ENCODE measurements at regions not wholly inside any gene's neighbourhood (a gene's known extent, or its start where the extent isn't known, plus 50 kb on each side); places are given as distances from the start of the nearest gene placed in this dataset.
"Not testable (repeated sequence)": the region's sequence is repeated elsewhere in the genome, so short reads cannot be mapped to it uniquely, and the experiment has no call there.

DNA sequence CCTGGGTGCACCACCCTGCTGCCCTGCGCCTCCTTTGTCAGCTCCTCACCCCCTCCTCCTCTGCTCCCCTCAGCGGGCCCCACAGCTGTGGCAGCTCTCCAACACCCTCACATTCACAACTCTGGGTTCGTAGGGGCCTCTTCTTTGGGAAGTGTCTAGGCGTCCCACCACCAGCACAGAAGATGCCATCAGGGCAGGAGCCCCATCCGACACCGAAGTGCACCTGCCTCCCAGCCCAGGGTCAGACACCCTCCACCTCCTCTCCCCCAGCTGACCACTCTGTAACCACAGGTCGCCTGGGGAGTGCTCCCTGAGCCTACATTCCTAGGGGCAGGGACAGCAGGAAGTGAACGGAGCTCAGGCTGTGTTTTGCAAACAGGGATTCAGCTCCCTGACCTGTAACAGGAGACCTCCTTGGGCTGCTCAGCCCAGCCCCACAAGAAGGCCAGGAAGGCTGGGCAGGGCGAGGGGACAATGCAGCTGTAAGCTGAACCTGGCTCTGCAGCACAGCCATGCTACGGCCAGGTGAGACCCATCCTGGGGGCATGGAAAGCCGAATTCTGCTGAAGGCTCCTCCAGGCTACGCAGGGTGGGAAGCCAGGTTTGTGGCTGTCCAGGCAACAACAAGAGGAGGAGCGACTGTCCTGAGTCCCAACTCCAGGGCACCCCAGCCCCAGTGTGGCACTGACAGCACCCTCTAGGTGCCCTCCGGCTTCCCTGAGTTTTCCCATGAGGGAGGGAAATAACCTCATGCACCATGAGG lies 269.0 kb downstream of the GOLGA6L6 start:
- H3K4me1 ChIP-seq (replicated peaks), result no peaks in the 10 kb centered on the region
- TF ChIP-seq POLR2A (IDR thresholded peaks at IDR 0.05) (no peak), POLR2AphosphoS5 (IDR thresholded peaks at IDR 0.05) (no peak)
- no peaks in the 10 kb centered on the region for H3K27me3 ChIP-seq (replicated peaks; ENCODE audit: insufficient read depth)
- H3K27ac ChIP-seq, result no peak overlapping the region
- H3K36me3 ChIP-seq, result no peaks in the 10 kb centered on the region
- H3K9me3 ChIP-seq, result no peaks in the 10 kb centered on the region
- no peak for DNase-seq (ENCODE audit: low spot score)
- intact Hi-C loops (cut with DNase I), result no loop called here
- WGBS, result 80% methylated on average over 14 of the region's 14 CpGs
- H3K4me3 ChIP-seq, result no peak overlapping the region

DNA sequence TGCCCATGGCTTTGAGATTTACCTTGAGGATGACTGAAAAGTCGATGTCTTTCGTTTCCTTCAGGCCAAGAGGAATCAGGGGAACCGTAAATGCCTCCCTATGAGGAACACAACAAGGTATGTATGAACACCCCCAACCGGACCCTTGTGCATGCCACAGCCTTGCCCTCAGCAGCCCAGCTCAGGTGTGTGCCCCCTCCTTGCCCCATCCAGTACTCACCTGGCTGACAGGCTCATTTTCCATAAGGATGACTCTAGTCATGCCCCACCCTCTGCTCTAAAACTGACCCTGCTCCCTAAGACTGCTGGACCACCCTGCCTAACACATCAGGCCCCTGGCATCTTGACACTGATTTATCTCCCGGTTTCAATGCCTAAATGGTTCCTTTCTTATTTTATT lies 270.0 kb downstream of the GOLGA6L6 start:
- intact Hi-C loops (cut with DNase I), result no loop called here
- WGBS, result 60% methylated on average over 5 of the region's 5 CpGs
- Histone ChIP-seq H3K27ac (no peak overlapping the region), H3K4me1 (replicated peaks) (no peaks in the 10 kb centered on the region), H3K27me3 (replicated peaks; ENCODE audit: insufficient read depth) (no peaks in the 10 kb centered on the region), H3K36me3 (no peaks in the 10 kb centered on the region), H3K9me3 (no peaks in the 10 kb centered on the region), H3K4me3 (no peak overlapping the region)
- TF ChIP-seq POLR2AphosphoS5 (IDR thresholded peaks at IDR 0.05) (no peak), POLR2A (IDR thresholded peaks at IDR 0.05) (no peak)
- TF ChIP-seq, protein P1, sequence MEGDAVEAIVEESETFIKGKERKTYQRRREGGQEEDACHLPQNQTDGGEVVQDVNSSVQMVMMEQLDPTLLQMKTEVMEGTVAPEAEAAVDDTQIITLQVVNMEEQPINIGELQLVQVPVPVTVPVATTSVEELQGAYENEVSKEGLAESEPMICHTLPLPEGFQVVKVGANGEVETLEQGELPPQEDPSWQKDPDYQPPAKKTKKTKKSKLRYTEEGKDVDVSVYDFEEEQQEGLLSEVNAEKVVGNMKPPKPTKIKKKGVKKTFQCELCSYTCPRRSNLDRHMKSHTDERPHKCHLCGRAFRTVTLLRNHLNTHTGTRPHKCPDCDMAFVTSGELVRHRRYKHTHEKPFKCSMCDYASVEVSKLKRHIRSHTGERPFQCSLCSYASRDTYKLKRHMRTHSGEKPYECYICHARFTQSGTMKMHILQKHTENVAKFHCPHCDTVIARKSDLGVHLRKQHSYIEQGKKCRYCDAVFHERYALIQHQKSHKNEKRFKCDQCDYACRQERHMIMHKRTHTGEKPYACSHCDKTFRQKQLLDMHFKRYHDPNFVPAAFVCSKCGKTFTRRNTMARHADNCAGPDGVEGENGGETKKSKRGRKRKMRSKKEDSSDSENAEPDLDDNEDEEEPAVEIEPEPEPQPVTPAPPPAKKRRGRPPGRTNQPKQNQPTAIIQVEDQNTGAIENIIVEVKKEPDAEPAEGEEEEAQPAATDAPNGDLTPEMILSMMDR (IDR thresholded peaks at IDR 0.05), result no peak
- DNase-seq (ENCODE audit: low spot score), result no peak

- DNase-seq (ENCODE audit: low spot score); intact Hi-C loops (cut with DNase I); H3K9me3 ChIP-seq; H3K36me3 ChIP-seq; H3K4me1 ChIP-seq (replicated peaks); H3K27ac ChIP-seq; H3K27me3 ChIP-seq (replicated peaks; ENCODE audit: insufficient read depth); H3K4me3 ChIP-seq: not testable (repeated sequence)
- 86% methylated on average over 5 of the region's 5 CpGs for WGBS
These were observed 271.6 kb downstream of the GOLGA6L6 start for GRCh38 chr15:20269956-20270355.

DNA sequence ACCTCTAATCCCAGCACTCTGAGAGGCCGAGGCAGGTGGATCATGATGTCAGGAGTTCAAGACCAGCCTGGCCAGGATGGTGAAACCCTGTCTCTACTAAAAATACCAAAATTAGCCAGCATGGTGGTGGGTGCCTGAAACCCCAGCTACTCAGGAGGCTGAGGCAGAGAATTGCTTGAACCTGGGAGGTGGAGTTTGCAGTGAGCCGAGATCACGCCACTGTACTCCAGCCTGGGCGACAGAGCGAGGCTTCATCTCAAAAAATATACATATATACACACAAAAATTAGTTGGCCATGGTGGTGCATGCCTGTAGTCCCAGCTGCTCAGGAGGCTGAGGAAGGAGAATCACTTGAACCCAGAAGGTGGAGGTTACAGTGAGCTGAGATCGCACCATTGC lies 273.6 kb downstream of the GOLGA6L6 start:
- H3K27ac ChIP-seq; intact Hi-C loops (cut with DNase I); H3K27me3 ChIP-seq (replicated peaks; ENCODE audit: insufficient read depth); H3K36me3 ChIP-seq; H3K4me1 ChIP-seq (replicated peaks); H3K4me3 ChIP-seq; H3K9me3 ChIP-seq; DNase-seq (ENCODE audit: low spot score): not testable (repeated sequence)
- WGBS, result 95% methylated on average over 6 of the region's 6 CpGs

- H3K27me3 ChIP-seq (replicated peaks; ENCODE audit: insufficient read depth); intact Hi-C loops (cut with DNase I); H3K9me3 ChIP-seq; DNase-seq (ENCODE audit: low spot score); H3K4me3 ChIP-seq; H3K27ac ChIP-seq; H3K4me1 ChIP-seq (replicated peaks); H3K36me3 ChIP-seq: not testable (repeated sequence)
- WGBS, result 81% methylated on average over 6 of the region's 6 CpGs
These were observed 274.4 kb downstream of the GOLGA6L6 start for GRCh38 chr15:20267051-20267730.

GRCh38 chr15:20265710-20266109 lies 275.9 kb downstream of the GOLGA6L6 start:
- WGBS, result 82% methylated on average over 1 of the region's 1 CpG
- H3K27ac ChIP-seq; H3K4me1 ChIP-seq (replicated peaks); H3K4me3 ChIP-seq; intact Hi-C loops (cut with DNase I); DNase-seq (ENCODE audit: low spot score); H3K27me3 ChIP-seq (replicated peaks; ENCODE audit: insufficient read depth); H3K36me3 ChIP-seq; H3K9me3 ChIP-seq: not testable (repeated sequence)

DNA sequence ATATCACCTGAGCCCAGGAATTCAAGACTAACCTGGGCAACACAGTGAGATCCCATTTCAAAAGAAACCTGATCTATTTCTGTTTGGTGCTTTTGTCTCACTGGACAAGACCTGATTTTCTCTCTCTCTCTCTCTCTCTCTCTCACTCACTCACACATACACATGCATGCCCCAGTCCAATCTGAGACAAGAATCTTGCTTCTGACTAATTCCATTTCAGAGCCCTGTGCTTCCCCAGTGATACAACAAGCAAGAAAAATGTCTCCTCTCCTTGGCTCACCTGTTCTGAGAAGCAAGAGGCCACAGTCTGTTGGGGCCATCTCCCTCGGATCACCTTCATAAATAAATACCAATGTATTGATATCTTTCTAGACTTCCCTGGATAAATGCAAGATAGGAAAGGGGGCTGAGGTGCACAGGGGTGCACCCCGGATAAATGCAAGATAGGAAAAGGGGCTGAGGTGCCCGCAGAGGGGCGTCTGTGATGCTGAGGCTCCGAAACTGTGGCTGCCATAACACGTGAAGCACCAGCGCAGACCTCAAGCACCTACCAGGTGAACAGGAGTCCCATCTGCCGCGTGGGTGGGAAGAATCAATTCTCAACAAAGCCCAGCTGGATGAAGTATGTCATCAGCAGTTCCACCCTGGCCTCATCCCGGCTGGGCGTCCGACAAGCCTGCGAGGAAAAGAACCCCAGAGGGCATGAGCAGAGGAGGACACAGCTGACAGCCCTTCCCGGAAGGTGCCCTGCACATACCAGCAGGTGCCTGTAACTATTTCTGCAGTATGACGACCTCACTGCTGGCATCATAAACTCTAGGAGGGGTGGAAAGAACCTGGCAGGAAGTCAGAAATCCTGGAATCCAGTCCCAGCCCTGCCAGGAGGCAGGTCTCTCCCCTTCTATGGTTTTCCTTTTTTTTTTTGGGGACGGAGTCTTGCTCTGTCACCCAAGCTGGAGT lies 280.0 kb downstream of the GOLGA6L6 start:
- H3K9me3 ChIP-seq; H3K27me3 ChIP-seq (replicated peaks; ENCODE audit: insufficient read depth); H3K36me3 ChIP-seq; H3K4me1 ChIP-seq (replicated peaks); H3K4me3 ChIP-seq; DNase-seq (ENCODE audit: low spot score); intact Hi-C loops (cut with DNase I); H3K27ac ChIP-seq: not testable (repeated sequence)
- WGBS, result 70% methylated on average over 16 of the region's 16 CpGs

DNA sequence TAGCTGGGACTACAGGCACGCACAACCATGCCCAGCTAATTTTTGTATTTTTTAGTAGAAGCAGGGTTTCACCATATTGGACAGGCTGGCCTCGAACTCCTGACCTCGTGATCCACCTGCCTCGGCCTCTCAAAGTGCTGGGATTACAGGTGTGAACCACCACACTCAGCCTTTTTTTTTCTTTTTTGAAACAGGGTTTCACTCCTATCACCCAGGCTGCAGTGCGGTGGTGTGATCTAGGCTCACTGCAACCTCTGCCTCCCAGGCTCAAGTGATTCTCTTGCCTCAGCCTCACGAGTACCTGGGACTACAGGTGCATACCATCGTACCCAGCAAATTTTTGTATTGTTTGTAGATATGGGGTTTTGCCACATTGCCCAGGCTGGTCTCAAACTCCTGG lies 280.9 kb downstream of the GOLGA6L6 start:
- 77% methylated on average over 7 of the region's 7 CpGs for WGBS
- H3K9me3 ChIP-seq; H3K36me3 ChIP-seq; H3K4me3 ChIP-seq; H3K27me3 ChIP-seq (replicated peaks; ENCODE audit: insufficient read depth); H3K4me1 ChIP-seq (replicated peaks); intact Hi-C loops (cut with DNase I); H3K27ac ChIP-seq; DNase-seq (ENCODE audit: low spot score): not testable (repeated sequence)

DNA sequence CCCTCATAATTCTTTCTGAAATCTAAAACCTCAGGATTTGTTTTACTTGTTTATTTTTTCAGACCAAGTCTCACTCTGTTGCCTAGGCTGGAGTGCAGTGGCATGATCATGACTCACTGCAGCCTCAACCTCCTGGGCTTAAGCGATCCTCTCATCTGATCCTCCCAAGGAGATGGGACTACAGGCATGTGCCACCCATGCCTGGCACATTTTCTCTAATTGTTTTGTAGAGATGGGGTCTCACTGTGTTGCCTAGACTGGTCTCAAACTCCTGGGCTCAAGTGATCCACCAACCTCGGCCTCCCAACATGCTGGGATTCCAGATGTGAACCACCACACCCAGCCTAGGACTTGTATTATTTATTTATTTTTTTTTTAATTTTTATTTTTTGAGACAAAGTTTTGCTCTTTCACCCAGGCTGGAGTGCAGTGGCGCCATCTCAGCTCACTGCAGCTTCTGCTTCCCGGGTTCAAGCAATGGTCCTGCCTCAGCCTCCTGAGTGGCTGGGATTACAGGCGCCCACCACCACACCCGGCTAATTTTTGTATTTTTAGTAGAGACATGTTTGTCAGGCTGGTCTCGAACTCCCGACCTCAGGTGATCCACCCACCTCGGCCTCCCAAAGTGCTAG lies 281.9 kb downstream of the GOLGA6L6 start:
- DNase-seq (ENCODE audit: low spot score); H3K27ac ChIP-seq; H3K36me3 ChIP-seq; H3K4me3 ChIP-seq; H3K9me3 ChIP-seq; H3K4me1 ChIP-seq (replicated peaks); intact Hi-C loops (cut with DNase I); H3K27me3 ChIP-seq (replicated peaks; ENCODE audit: insufficient read depth): not testable (repeated sequence)
- WGBS, result 87% methylated on average over 9 of the region's 9 CpGs

DNA sequence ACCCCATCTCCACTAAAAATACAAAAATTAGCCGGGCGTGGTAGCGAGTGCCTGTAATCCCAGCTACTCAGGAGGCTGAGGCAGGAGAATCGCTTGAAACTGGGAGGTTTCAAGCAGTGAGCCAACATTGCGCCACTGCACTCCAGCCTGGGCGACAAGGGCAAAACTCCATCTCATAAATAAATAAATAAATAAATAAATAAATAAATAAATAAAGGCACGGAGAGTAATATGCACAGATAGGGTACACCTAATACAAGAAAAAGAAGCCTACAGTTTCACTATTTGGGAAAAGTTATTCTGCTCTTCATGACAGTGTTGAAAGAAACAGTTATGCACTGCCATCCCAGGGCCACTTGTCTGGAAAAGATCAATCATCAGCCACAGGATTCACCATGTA lies 285.2 kb downstream of the GOLGA6L6 start:
- H3K27me3 ChIP-seq (replicated peaks; ENCODE audit: insufficient read depth); H3K9me3 ChIP-seq; H3K36me3 ChIP-seq; intact Hi-C loops (cut with DNase I); H3K4me1 ChIP-seq (replicated peaks); DNase-seq (ENCODE audit: low spot score); H3K4me3 ChIP-seq; H3K27ac ChIP-seq: not testable (repeated sequence)
- 93% methylated on average over 7 of the region's 7 CpGs for WGBS
